GM23338 (cell line): ENCODE measurements at regions not wholly inside any gene's neighbourhood (a gene's known extent, or its start where the extent isn't known, plus 50 kb on each side); places are given as distances from the start of the nearest gene placed in this dataset.

Experiments
- ATAC-seq: fragments of 200-7000 bp; cut with Tn5 transposase; 3 replicates; pipeline ENCODE4 v1.9.1; 2020
- DNase-seq: peaks from one replicate; pipeline ENCODE4 v3.0.0-alpha.2; 2015; ENCODE audit warnings: low spot score
- H2AFZ ChIP-seq: fragments of 200-600 bp; sonication (generic); 2 replicates; pipeline ENCODE4 v1.8.0; 2016; ENCODE audit warnings: antibody characterized with exemption, mild to moderate bottlenecking, moderate library complexity
- H3F3A ChIP-seq: fragments of 200-600 bp; sonication (generic); replicated peaks from 2 replicates; pipeline ENCODE4 v1.8.0; 2017; ENCODE audit warnings: antibody characterized with exemption, mixed run types, low read depth
- H3K27ac ChIP-seq: fragments of 200-600 bp; sonication (generic); 2 replicates; pipeline ENCODE4 v1.6.1; 2016; ENCODE audit warnings: low read depth
- H3K27me3 ChIP-seq: fragments of 200-600 bp; sonication (generic); 2 replicates; pipeline ENCODE4 v1.8.0; 2016; ENCODE audit warnings: mild to moderate bottlenecking, mixed run types, moderate library complexity; ENCODE audit not compliant: insufficient read depth
- H3K36me3 ChIP-seq: fragments of 200-600 bp; sonication (generic); 2 replicates; pipeline ENCODE4 v1.8.0; 2016; ENCODE audit warnings: mild to moderate bottlenecking; ENCODE audit not compliant: insufficient read depth
- H3K4me1 ChIP-seq: fragments of 200-600 bp; sonication (generic); 2 replicates; pipeline ENCODE4 v1.8.0; 2016; ENCODE audit warnings: mild to moderate bottlenecking, moderate library complexity; ENCODE audit not compliant: insufficient read depth
- H3K4me2 ChIP-seq: fragments of 200-600 bp; sonication (generic); 2 replicates; pipeline ENCODE4 v1.7.1; 2017; ENCODE audit warnings: mixed run types
- H3K4me3 ChIP-seq: fragments of 200-600 bp; sonication (generic); 2 replicates; pipeline ENCODE4 v1.6.1; 2016; ENCODE audit warnings: mixed run types
- H3K79me2 ChIP-seq: fragments of 200-600 bp; sonication (generic); replicated peaks from 2 replicates; pipeline ENCODE4 v1.8.0; 2017; ENCODE audit warnings: mild to moderate bottlenecking; ENCODE audit not compliant: insufficient read depth
- H3K9me2 ChIP-seq: fragments of 200-600 bp; sonication (generic); 2 replicates; pipeline ENCODE4 v1.8.0; 2017; ENCODE audit not compliant: insufficient read depth
- H4K20me1 ChIP-seq: fragments of 200-600 bp; sonication (generic); replicated peaks from 2 replicates; pipeline ENCODE4 v1.8.0; 2017; ENCODE audit warnings: mild to moderate bottlenecking; ENCODE audit not compliant: insufficient read depth
- H3K27ac Mint-ChIP-seq: 2 replicates; pipeline ENCODE4 v1.8.0; 2020; ENCODE audit warnings: inconsistent platforms, mild to moderate bottlenecking, moderate library complexity, mixed read lengths
- H3K27me3 Mint-ChIP-seq: 3 replicates; pipeline ENCODE4 v1.8.0; 2022; ENCODE audit warnings: low read depth, mild to moderate bottlenecking, moderate library complexity, mixed read lengths, inconsistent platforms; ENCODE audit not compliant: insufficient read depth, poor library complexity
- H3K36me3 Mint-ChIP-seq: 3 replicates; pipeline ENCODE4 v1.8.0; 2021; ENCODE audit warnings: low read depth, mild to moderate bottlenecking, inconsistent platforms, moderate library complexity, mixed read lengths
- H3K4me1 Mint-ChIP-seq: 3 replicates; pipeline ENCODE4 v1.8.0; 2020; ENCODE audit warnings: mild to moderate bottlenecking, inconsistent platforms, mixed read lengths
- H3K4me3 Mint-ChIP-seq: 3 replicates; pipeline ENCODE4 v1.8.0; 2021; ENCODE audit warnings: moderate library complexity, mild to moderate bottlenecking, inconsistent platforms, mixed read lengths
- H3K9me3 Mint-ChIP-seq: 3 replicates; pipeline ENCODE4 v1.8.0; 2020; ENCODE audit warnings: moderate library complexity, mild to moderate bottlenecking, inconsistent platforms, mixed read lengths
- EZH2phosphoT487 ChIP-seq: fragments of 200-600 bp; sonication (generic); IDR thresholded peaks from one replicate; pipeline ENCODE4 v1.8.1; 2018; ENCODE audit warnings: antibody characterized with exemption; ENCODE audit not compliant: unreplicated experiment
- JUNB ChIP-seq: IDR thresholded peaks from one replicate; pipeline ENCODE4 v1.6.1; 2016; ENCODE audit warnings: antibody characterized with exemption; ENCODE audit not compliant: unreplicated experiment
- POLR2AphosphoS5 ChIP-seq: IDR thresholded peaks from 2 replicates; pipeline ENCODE4 v1.6.1; 2016; ENCODE audit warnings: antibody characterized with exemption, low read depth
- ZNF114 ChIP-seq: fragments of 250-450 bp; sonication (Bioruptor Pico); IDR thresholded peaks from 2 replicates; pipeline ENCODE4 v1.5.0; 2020; ENCODE audit warnings: mild to moderate bottlenecking, moderate library complexity
- ZNF462 ChIP-seq: fragments of 250-450 bp; sonication (Bioruptor Pico); IDR thresholded peaks from 2 replicates; pipeline ENCODE4 v1.5.0; 2020; ENCODE audit warnings: mild to moderate bottlenecking, moderate library complexity
- TF ChIP-seq, protein P1 (sequence below): IDR thresholded peaks from 2 replicates; pipeline ENCODE4 v1.6.1; 2016; ENCODE audit warnings: antibody characterized with exemption
- TF ChIP-seq, protein P2 (sequence below), 2 experiments: fragments of 200-600 bp in 1 of 2; sonication (generic) in 1 of 2; conservative IDR thresholded peaks; 2 replicates each; pipeline versions ENCODE4 v1.5.1 to v1.6.1; 2016 to 2017; ENCODE audit warnings: antibody characterized with exemption in 2 of 2, low read depth in 2 of 2, mild to moderate bottlenecking in 2 of 2, moderate library complexity in 1 of 2

- no peaks in the 10 kb centered on the region for H3K36me3 ChIP-seq
- no peak overlapping the region for H2AFZ ChIP-seq
- H3K4me1 ChIP-seq = peaks cover 10% of the 10 kb centered on the region
- no peaks in the 10 kb centered on the region for H3K36me3 Mint-ChIP-seq
- ATAC-seq (peak; percentile 97), DNase-seq (peak; percentile 80)
- H3K27me3 Mint-ChIP-seq = peaks cover 1% of the 10 kb centered on the region
- H3K27ac Mint-ChIP-seq = no peak overlapping the region
- no peak overlapping the region for H3K4me2 ChIP-seq
- H3K4me3 ChIP-seq = no peak overlapping the region
- no peaks in the 10 kb centered on the region for H3K9me3 Mint-ChIP-seq
- H3K79me2 ChIP-seq = no peaks in the 10 kb centered on the region
- no peaks in the 10 kb centered on the region for H4K20me1 ChIP-seq
- no peaks in the 10 kb centered on the region for H3K9me2 ChIP-seq
- H3K27me3 ChIP-seq = no peaks in the 10 kb centered on the region
- H3K4me1 Mint-ChIP-seq = peaks cover 13% of the 10 kb centered on the region
- H3K4me3 Mint-ChIP-seq = no peak overlapping the region
- no peaks in the 10 kb centered on the region for H3F3A ChIP-seq
- no peak for TF ChIP-seq JUNB
- TF ChIP-seq, protein P1, sequence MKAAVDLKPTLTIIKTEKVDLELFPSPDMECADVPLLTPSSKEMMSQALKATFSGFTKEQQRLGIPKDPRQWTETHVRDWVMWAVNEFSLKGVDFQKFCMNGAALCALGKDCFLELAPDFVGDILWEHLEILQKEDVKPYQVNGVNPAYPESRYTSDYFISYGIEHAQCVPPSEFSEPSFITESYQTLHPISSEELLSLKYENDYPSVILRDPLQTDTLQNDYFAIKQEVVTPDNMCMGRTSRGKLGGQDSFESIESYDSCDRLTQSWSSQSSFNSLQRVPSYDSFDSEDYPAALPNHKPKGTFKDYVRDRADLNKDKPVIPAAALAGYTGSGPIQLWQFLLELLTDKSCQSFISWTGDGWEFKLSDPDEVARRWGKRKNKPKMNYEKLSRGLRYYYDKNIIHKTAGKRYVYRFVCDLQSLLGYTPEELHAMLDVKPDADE = no peak
- TF ChIP-seq, protein P2, sequence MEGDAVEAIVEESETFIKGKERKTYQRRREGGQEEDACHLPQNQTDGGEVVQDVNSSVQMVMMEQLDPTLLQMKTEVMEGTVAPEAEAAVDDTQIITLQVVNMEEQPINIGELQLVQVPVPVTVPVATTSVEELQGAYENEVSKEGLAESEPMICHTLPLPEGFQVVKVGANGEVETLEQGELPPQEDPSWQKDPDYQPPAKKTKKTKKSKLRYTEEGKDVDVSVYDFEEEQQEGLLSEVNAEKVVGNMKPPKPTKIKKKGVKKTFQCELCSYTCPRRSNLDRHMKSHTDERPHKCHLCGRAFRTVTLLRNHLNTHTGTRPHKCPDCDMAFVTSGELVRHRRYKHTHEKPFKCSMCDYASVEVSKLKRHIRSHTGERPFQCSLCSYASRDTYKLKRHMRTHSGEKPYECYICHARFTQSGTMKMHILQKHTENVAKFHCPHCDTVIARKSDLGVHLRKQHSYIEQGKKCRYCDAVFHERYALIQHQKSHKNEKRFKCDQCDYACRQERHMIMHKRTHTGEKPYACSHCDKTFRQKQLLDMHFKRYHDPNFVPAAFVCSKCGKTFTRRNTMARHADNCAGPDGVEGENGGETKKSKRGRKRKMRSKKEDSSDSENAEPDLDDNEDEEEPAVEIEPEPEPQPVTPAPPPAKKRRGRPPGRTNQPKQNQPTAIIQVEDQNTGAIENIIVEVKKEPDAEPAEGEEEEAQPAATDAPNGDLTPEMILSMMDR (conservative IDR thresholded peaks at IDR 0.05; ENCODE audit: low read depth in 2 of 2) = peak; percentile 70 to 94
- no peak overlapping the region for H3K27ac ChIP-seq
Observed at GRCh38 chr9:115883467-115884329, 269.9 kb upstream of the PAPPA start.

- Histone ChIP-seq H3K4me2 (no peak overlapping the region), H3K27me3 (no peaks in the 10 kb centered on the region), H2AFZ (peak overlapping the region; percentile 11; the same call in 1 of the 2 replicates), H3K79me2 (no peaks in the 10 kb centered on the region), H3K4me3 (no peak overlapping the region), H4K20me1 (no peaks in the 10 kb centered on the region), H3K4me1 (peaks cover 10% of the 10 kb centered on the region), H3F3A (no peaks in the 10 kb centered on the region), H3K9me2 (no peaks in the 10 kb centered on the region), H3K36me3 (no peaks in the 10 kb centered on the region), H3K27ac (no peak overlapping the region)
- no peaks in the 10 kb centered on the region for H3K9me3 Mint-ChIP-seq
- ATAC-seq = no peak
- peaks cover 13% of the 10 kb centered on the region for H3K4me1 Mint-ChIP-seq
- no peaks in the 10 kb centered on the region for H3K27me3 Mint-ChIP-seq
- H3K4me3 Mint-ChIP-seq = no peak overlapping the region
- H3K27ac Mint-ChIP-seq = no peak overlapping the region
- no peak for DNase-seq
- H3K36me3 Mint-ChIP-seq = no peaks in the 10 kb centered on the region
- TF ChIP-seq EZH2phosphoT487 (no peak), ZNF114 (CRISPR knock-in tag) (no peak), ZNF462 (no peak), POLR2AphosphoS5 (no peak), JUNB (no peak)
- TF ChIP-seq, protein P2 (conservative IDR thresholded peaks at IDR 0.05; ENCODE audit: low read depth in 2 of 2) = no peak
- TF ChIP-seq, protein P1 = no peak
Observed at GRCh38 chr9:115884846-115885245, 268.7 kb upstream of the PAPPA start.
